GM12865 (cell line): ENCODE measurements at regions not wholly inside any gene's neighbourhood (a gene's known extent, or its start where the extent isn't known, plus 50 kb on each side); places are given as distances from the start of the nearest gene placed in this dataset.

ENCODE experiments used
- DNase-seq: peaks from one replicate; pipeline ENCODE4 v3.0.0; 2010; ENCODE audit warnings: low read depth
- H3K4me3 ChIP-seq: 2 replicates; pipeline ENCODE4 v1.5.1; 2011; ENCODE audit warnings: mild to moderate bottlenecking, low read depth, low read length, control low read depth
- TF ChIP-seq, protein P1 (sequence below): IDR thresholded peaks from 2 replicates; pipeline ENCODE4 v1.5.1; 2011; ENCODE audit warnings: low read length, control low read depth, low read depth, inconsistent platforms; ENCODE audit not compliant: insufficient read depth; ENCODE audit errors: missing control alignments

DNA sequence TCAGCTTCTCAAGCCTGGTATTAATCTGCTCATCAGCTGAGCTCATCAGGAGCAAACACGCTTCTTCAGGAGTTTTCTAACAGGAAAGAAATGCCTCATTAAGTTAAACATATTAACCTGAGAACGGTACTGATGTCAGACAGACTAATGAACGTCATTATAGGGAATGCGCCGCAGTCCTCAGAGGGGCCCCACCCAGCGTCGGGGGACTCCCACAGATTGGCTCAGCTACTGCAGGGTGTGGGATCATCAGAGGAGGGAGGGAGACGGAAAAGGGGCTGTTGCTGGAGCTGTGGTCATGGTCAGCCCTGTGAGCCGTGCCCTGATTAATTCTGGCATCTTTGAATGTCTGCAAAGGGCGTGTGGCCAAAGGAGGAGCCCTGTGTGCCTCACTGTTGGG, 348.5 kb downstream of the PTPRU start:
- DNase-seq, result no peak
- TF ChIP-seq, protein P1, sequence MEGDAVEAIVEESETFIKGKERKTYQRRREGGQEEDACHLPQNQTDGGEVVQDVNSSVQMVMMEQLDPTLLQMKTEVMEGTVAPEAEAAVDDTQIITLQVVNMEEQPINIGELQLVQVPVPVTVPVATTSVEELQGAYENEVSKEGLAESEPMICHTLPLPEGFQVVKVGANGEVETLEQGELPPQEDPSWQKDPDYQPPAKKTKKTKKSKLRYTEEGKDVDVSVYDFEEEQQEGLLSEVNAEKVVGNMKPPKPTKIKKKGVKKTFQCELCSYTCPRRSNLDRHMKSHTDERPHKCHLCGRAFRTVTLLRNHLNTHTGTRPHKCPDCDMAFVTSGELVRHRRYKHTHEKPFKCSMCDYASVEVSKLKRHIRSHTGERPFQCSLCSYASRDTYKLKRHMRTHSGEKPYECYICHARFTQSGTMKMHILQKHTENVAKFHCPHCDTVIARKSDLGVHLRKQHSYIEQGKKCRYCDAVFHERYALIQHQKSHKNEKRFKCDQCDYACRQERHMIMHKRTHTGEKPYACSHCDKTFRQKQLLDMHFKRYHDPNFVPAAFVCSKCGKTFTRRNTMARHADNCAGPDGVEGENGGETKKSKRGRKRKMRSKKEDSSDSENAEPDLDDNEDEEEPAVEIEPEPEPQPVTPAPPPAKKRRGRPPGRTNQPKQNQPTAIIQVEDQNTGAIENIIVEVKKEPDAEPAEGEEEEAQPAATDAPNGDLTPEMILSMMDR, result no peak
- no peak overlapping the region for H3K4me3 ChIP-seq

DNA sequence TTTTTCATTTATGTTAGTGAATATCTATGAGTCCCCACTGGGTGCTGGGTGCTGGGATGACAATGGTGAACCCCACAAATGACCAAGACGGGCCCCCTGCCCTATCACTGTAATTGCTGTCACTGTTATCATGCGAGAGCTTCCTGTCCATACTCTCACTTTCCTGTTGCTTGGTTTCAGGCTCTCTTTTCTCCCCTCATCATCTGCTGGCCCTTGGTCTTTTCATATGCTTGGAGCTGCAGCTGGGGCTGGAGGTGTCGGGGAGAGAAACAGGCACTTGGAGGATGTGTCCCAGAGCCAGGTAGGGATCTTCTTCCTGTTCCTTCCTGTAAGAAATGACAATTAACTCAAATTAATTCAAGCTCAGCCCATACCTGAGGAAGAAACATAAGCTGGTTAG, 348.0 kb downstream of the PTPRU start:
- TF ChIP-seq, protein P1, result no peak
- DNase-seq, result no peak
- H3K4me3 ChIP-seq, result no peak overlapping the region

DNA sequence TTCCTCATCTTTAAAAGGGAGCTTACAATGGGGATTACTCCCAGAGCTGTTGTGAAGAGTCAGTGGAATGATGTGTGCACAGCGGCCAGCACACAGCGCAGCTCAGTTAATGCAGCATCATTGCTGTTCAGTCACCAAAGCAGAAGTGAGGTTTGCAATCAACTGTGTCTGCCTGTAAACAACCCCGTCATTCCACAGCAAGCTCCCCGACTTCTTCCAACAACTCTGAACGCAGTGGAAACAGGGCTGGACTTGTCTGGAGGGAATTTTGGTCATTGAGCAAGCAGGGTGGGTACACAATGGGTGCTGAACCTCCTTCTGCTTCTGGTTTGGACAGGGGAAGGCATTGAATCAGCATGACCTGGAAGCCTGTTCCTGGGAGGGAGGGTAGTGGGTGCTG, 347.4 kb downstream of the PTPRU start:
- no peak for DNase-seq
- no peak overlapping the region for H3K4me3 ChIP-seq
- TF ChIP-seq, protein P1, result no peak

DNA sequence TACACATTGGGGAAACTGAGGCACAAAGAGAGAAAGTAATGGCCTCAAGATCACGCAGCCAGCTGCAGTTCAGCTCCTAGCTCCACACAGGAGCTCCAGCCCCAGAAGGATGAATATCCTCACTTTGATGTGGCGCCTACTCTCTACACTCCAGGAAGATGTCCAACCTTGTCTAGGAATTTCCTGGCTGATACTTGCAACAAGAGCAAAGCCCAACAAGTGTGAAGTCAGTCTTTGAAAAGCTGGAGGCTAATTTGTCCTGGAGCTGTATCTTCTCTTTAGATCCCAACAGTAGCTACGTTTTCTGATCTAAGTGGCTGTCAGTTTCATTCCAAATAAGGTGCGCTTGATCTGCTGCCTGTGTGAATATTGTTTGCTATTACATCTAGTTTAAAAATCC, 344.9 kb downstream of the PTPRU start:
- no peak overlapping the region for H3K4me3 ChIP-seq
- TF ChIP-seq, protein P1, result no peak
- DNase-seq, result no peak

DNA sequence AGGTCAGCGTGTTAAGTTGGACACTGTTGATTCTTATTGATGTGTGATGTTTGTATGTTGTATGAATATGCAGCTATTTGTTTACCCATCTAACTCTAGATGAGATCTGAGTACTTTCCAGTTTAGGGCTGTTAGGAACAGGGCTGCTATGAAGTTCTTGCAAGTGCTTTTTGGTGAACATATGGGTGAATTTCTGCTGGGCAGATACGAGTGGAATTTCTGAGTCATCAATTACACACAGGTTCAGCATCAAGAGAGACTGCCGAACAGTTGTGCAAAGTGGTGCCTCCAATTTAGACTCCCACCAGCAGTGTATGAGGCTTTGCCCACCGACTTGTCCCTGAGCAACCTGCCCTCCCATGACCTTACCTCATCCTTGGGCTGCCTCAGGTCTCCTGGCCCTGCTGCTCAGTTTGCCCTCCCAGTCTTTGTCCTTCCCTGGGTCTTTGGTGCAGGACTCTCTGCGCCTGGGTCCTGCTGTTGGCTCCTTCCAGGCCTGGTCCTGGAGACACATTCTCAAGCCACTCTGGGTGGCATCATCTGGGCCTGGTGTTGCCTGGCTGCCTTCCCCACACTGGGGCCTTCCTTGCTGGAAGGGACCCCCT, 343.6 kb downstream of the PTPRU start:
- TF ChIP-seq, protein P1, result no peak
- no peak overlapping the region for H3K4me3 ChIP-seq
- no peak for DNase-seq

DNA sequence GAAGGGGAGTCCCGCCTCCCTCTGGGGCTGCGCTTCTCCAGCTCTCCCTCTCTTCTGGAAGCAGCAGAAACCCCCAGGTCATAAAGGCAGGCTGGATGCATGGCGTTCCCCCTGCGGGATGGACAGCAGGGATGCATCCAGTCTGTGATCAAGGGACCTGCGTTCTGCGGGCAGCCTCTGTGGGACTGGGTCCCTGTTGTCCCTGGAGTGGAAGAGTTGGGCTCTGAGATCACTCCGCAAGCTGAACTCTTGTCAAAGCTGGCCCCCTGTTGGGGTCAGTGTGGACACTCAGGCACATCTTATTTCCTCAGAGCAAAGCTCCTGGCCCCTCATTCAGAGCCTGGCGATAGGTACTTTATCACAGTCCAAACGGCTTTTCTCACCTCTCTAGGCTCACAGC, 341.2 kb downstream of the PTPRU start:
- H3K4me3 ChIP-seq, result no peak overlapping the region
- DNase-seq, result no peak
- TF ChIP-seq, protein P1, result no peak

DNA sequence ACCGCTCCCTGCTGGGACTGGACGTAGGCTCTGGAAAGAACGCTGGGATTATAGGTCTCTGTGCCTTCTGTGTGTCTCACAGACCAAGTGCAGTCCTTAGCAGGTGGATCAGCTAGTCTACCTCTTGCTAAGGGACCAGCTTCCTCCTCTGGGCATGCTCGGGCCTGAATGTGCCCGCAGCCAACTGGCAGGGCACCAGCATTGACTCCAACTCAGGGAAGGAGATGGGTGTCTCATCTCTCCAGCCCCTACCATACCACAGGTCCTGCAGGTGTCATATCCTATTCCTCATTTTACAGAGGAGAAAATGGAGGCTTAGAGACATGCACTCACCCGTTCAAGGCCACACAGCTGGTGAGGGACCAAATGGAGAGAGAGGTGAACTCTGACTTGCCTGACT, 340.2 kb downstream of the PTPRU start:
- H3K4me3 ChIP-seq, result no peak overlapping the region
- TF ChIP-seq, protein P1, result no peak
- DNase-seq, result no peak
